Liver (tissue), 7 donors: ENCODE measurements at regions not wholly inside any gene's neighbourhood (a gene's known extent, or its start where the extent isn't known, plus 50 kb on each side); places are given as distances from the start of the nearest gene placed in this dataset.

Experiments used
- DNase-seq: peaks from one replicate; pipeline ENCODE4 v3.0.0-alpha.2; 2017; ENCODE audit warnings: low spot score
- H3K27ac ChIP-seq, 2 donors: one replicate each; pipeline ENCODE4 v1.7.0; 2013; ENCODE audit warnings: inconsistent platforms in 2 of 2, low read length in 2 of 2, control low read depth in 1 of 2, low read depth in 1 of 2, mild to moderate bottlenecking in 1 of 2
- H3K27me3 ChIP-seq, 4 donors: one replicate each; pipeline versions ENCODE4 v1.6.1 to v1.7.0; 2013; ENCODE audit warnings: low read length in 3 of 4, inconsistent platforms in 1 of 4, mild to moderate bottlenecking in 1 of 4, moderate library complexity in 1 of 4; ENCODE audit not compliant: control insufficient read depth in 4 of 4, insufficient read depth in 4 of 4
- H3K36me3 ChIP-seq, 4 donors: one replicate each; pipeline versions ENCODE4 v1.6.1 to v1.7.0; 2013; ENCODE audit warnings: low read length in 3 of 4, mild to moderate bottlenecking in 3 of 4, low read depth in 1 of 4, moderate library complexity in 1 of 4; ENCODE audit not compliant: control insufficient read depth in 4 of 4, insufficient read depth in 3 of 4
- H3K4me1 ChIP-seq, 4 donors: one replicate each; pipeline versions ENCODE4 v1.6.1 to v1.7.0; 2013; ENCODE audit warnings: low read length in 3 of 4, mild to moderate bottlenecking in 3 of 4, moderate library complexity in 1 of 4; ENCODE audit not compliant: control insufficient read depth in 4 of 4, insufficient read depth in 4 of 4
- H3K4me3 ChIP-seq, 3 donors: one replicate each; pipeline versions ENCODE4 v1.6.1 to v1.7.0; 2013; ENCODE audit warnings: low read length in 3 of 3, control low read depth in 1 of 3, low read depth in 1 of 3, mild to moderate bottlenecking in 1 of 3
- H3K9ac ChIP-seq, 2 donors: one replicate each; pipeline ENCODE4 v1.7.0; 2013; ENCODE audit warnings: low read length in 2 of 2, mild to moderate bottlenecking in 2 of 2, moderate library complexity in 2 of 2, control low read depth in 1 of 2, low read depth in 1 of 2
- H3K9me3 ChIP-seq, 4 donors: one replicate each; pipeline versions ENCODE4 v1.6.1 to v1.7.0; 2013; ENCODE audit warnings: low read length in 3 of 4; ENCODE audit not compliant: control insufficient read depth in 4 of 4
- ATF3 ChIP-seq: IDR thresholded peaks from 2 replicates; pipeline ENCODE4 v1.6.1; 2016; ENCODE audit warnings: antibody characterized with exemption
- FOXA2 ChIP-seq: IDR thresholded peaks from 2 replicates; pipeline ENCODE4 v1.6.1; 2016; ENCODE audit warnings: antibody characterized with exemption
- GABPA ChIP-seq, 2 donors: IDR thresholded peaks in 1 of 2; conservative IDR thresholded peaks in 1 of 2; 2 replicates each; pipeline ENCODE4 v1.6.1; 2016; ENCODE audit warnings: antibody characterized with exemption in 2 of 2, mild to moderate bottlenecking in 1 of 2, moderate library complexity in 1 of 2
- HNF4A ChIP-seq, 2 donors: conservative IDR thresholded peaks; 2 replicates each; pipeline ENCODE4 v1.6.1; 2016; ENCODE audit warnings: antibody characterized with exemption in 2 of 2, mild to moderate bottlenecking in 2 of 2
- HNF4G ChIP-seq: IDR thresholded peaks from 2 replicates; pipeline ENCODE4 v1.6.1; 2016; ENCODE audit warnings: antibody characterized with exemption
- JUND ChIP-seq, 2 donors: IDR thresholded peaks; 2 replicates each; pipeline ENCODE4 v1.6.1; 2016; ENCODE audit warnings: antibody characterized with exemption in 2 of 2
- RAD21 ChIP-seq, 2 donors: IDR thresholded peaks; 2 replicates each; pipeline ENCODE4 v1.6.1; 2016; ENCODE audit warnings: antibody characterized with exemption in 2 of 2, mild to moderate bottlenecking in 2 of 2
- RXRA ChIP-seq, 2 donors: IDR thresholded peaks; 2 replicates each; pipeline ENCODE4 v1.6.1; 2017 to 2018; ENCODE audit warnings: antibody characterized with exemption in 2 of 2, mild to moderate bottlenecking in 1 of 2
- SP1 ChIP-seq: IDR thresholded peaks from 2 replicates; pipeline ENCODE4 v1.6.1; 2018; ENCODE audit warnings: antibody characterized with exemption, mild to moderate bottlenecking
- TAF1 ChIP-seq: conservative IDR thresholded peaks from 2 replicates; pipeline ENCODE4 v1.6.1; 2016; ENCODE audit warnings: antibody characterized with exemption, mild to moderate bottlenecking
- YY1 ChIP-seq: IDR thresholded peaks from 2 replicates; pipeline ENCODE4 v1.6.1; 2016; ENCODE audit warnings: antibody characterized with exemption, mild to moderate bottlenecking
- ZBTB33 ChIP-seq: IDR thresholded peaks from 2 replicates; pipeline ENCODE4 v1.6.1; 2016; ENCODE audit warnings: antibody characterized with exemption
- WGBS: extraction: QIAGEN DNeasy Blood & Tissue Kit; methylation state at CpG from one replicate; pipeline ENCODE4 v1.1.7; 2013; 5-methylcytosine and 5-hydroxymethylcytosine counted together
- TF ChIP-seq, protein P1 (sequence below): IDR thresholded peaks from 2 replicates; pipeline ENCODE4 v1.6.1; 2016; ENCODE audit warnings: antibody characterized with exemption
- TF ChIP-seq, protein P2 (sequence below): IDR thresholded peaks from 2 replicates; pipeline ENCODE4 v1.6.1; 2016; ENCODE audit warnings: antibody characterized with exemption, mild to moderate bottlenecking
- donor health status: healthy.
- donor health status: healthy.
- donor health status: healthy.
- donor health status: healthy.

DNA sequence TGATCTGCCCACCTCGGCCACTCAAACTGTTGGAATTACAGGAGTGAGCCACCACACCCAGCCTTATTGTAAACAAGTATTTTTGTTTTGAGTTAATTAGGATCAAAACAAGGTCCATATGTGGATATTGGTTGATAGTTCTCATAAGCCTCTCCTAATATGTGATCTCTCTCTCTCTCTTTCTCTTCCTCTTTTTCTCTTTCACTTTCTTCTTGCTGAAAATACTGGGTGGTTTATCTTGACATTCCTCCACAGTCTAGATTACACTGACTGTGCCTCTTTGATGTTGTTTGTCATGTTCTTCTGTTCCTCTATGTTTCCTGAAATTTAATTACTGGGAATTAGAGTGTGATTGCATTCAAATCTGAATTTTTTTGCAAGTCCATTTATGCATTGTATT, 547.5 kb upstream of the NRXN1 start:
- Histone ChIP-seq H3K4me3 (no peak overlapping the region), H3K4me1 (no peaks in the 10 kb centered on the region), H3K9ac (no peak overlapping the region), H3K27me3 (no peaks in the 10 kb centered on the region), H3K27ac (no peak overlapping the region), H3K36me3 (no peaks in the 10 kb centered on the region), H3K9me3 (no peaks in the 10 kb centered on the region)
- WGBS = 90% methylated on average over 1 of the region's 1 CpG
- TF ChIP-seq FOXA2 (no peak), SP1 (no peak), RAD21 (IDR thresholded peaks at IDR 0.05) (no peak), RXRA (IDR thresholded peaks at IDR 0.05) (no peak), GABPA (IDR thresholded peaks at IDR 0.05 in 1 of 2, conservative IDR thresholded peaks at IDR 0.05 in 1 of 2) (no peak), ATF3 (no peak), ZBTB33 (no peak), YY1 (no peak), JUND (IDR thresholded peaks at IDR 0.05) (no peak), TAF1 (no peak), HNF4A (conservative IDR thresholded peaks at IDR 0.05) (no peak), HNF4G (no peak)
- TF ChIP-seq, protein P1, sequence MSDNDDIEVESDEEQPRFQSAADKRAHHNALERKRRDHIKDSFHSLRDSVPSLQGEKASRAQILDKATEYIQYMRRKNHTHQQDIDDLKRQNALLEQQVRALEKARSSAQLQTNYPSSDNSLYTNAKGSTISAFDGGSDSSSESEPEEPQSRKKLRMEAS = no peak
- TF ChIP-seq, protein P2, sequence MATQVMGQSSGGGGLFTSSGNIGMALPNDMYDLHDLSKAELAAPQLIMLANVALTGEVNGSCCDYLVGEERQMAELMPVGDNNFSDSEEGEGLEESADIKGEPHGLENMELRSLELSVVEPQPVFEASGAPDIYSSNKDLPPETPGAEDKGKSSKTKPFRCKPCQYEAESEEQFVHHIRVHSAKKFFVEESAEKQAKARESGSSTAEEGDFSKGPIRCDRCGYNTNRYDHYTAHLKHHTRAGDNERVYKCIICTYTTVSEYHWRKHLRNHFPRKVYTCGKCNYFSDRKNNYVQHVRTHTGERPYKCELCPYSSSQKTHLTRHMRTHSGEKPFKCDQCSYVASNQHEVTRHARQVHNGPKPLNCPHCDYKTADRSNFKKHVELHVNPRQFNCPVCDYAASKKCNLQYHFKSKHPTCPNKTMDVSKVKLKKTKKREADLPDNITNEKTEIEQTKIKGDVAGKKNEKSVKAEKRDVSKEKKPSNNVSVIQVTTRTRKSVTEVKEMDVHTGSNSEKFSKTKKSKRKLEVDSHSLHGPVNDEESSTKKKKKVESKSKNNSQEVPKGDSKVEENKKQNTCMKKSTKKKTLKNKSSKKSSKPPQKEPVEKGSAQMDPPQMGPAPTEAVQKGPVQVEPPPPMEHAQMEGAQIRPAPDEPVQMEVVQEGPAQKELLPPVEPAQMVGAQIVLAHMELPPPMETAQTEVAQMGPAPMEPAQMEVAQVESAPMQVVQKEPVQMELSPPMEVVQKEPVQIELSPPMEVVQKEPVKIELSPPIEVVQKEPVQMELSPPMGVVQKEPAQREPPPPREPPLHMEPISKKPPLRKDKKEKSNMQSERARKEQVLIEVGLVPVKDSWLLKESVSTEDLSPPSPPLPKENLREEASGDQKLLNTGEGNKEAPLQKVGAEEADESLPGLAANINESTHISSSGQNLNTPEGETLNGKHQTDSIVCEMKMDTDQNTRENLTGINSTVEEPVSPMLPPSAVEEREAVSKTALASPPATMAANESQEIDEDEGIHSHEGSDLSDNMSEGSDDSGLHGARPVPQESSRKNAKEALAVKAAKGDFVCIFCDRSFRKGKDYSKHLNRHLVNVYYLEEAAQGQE = no peak
- no peak for DNase-seq

GRCh38 chr2:51575181-51575580, 543.2 kb upstream of the NRXN1 start:
- TF ChIP-seq GABPA (IDR thresholded peaks at IDR 0.05 in 1 of 2, conservative IDR thresholded peaks at IDR 0.05 in 1 of 2) (no peak), JUND (IDR thresholded peaks at IDR 0.05) (no peak), FOXA2 (no peak), SP1 (no peak), HNF4G (no peak)
- TF ChIP-seq, protein P1 = no peak
- Histone ChIP-seq H3K9me3 (no peaks in the 10 kb centered on the region), H3K9ac (no peak overlapping the region), H3K36me3 (no peaks in the 10 kb centered on the region), H3K4me1 (no peaks in the 10 kb centered on the region), H3K27me3 (no peaks in the 10 kb centered on the region), H3K27ac (no peak overlapping the region), H3K4me3 (no peak overlapping the region)
- no peak for DNase-seq
- 73% methylated on average over 1 of the region's 1 CpG for WGBS
